GM12872 (cell line): ENCODE measurements at regions not wholly inside any gene's neighbourhood (a gene's known extent, or its start where the extent isn't known, plus 50 kb on each side); places are given as distances from the start of the nearest gene placed in this dataset.

Experiments
- CTCF ChIP-seq: IDR thresholded peaks from 3 replicates; pipeline ENCODE4 v1.5.1; 2011; ENCODE audit warnings: low read depth, mild to moderate bottlenecking, low read length, moderate library complexity; ENCODE audit not compliant: insufficient read depth

GRCh38 chr12:118846416-118846815, 134.9 kb upstream of the SRRM4 start:
- no peak for TF ChIP-seq CTCF

GRCh38 chr12:118850244-118850825, 131.0 kb upstream of the SRRM4 start:
- peak; percentile 94 for TF ChIP-seq CTCF

GRCh38 chr12:118851891-118852290, 129.4 kb upstream of the SRRM4 start:
- no peak for TF ChIP-seq CTCF

GRCh38 chr12:118853634-118854033, 127.7 kb upstream of the SRRM4 start:
- TF ChIP-seq CTCF = no peak

GRCh38 chr12:118855858-118856257, 125.5 kb upstream of the SRRM4 start:
- no peak for TF ChIP-seq CTCF

GRCh38 chr12:118866346-118866745, 115.0 kb upstream of the SRRM4 start:
- TF ChIP-seq CTCF = no peak

- no peak for TF ChIP-seq CTCF
Observed at GRCh38 chr12:118870551-118870950, 110.8 kb upstream of the SRRM4 start.
